ENCODE measurements at regions not wholly inside any gene's neighbourhood (a gene's known extent, or its start where the extent isn't known, plus 50 kb on each side); places are given as distances from the start of the nearest gene placed in this dataset.

DNA sequence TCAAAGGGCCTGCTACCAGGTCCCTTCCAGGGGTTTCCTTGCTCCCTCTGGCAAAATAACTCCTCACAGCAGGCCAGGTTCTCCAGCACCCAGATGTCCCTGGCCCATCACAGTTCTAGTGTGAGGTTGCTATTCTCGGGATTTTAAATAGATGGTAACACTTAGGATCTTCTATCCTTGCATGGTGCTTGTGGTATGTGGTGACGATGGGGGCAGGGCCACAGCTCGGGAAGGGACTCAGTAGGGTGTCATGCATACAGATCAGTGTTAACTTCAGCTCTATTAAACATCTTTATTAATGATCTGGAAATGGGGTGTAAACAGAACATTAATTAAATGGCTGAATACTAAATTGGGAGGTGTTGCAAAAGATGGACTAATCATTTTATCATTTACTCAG is 323.8 kb downstream of the QKI start:
- TF ChIP-seq CTCF (conservative IDR thresholded peaks at IDR 0.05; ENCODE audit: low read length): no peak
- TF ChIP-seq EZH2phosphoT487 (IDR thresholded peaks at IDR 0.05; ENCODE audit: borderline replicate concordance): no peak
